ENCODE measurements at regions not wholly inside any gene's neighbourhood (a gene's known extent, or its start where the extent isn't known, plus 50 kb on each side); places are given as distances from the start of the nearest gene placed in this dataset.

DNA sequence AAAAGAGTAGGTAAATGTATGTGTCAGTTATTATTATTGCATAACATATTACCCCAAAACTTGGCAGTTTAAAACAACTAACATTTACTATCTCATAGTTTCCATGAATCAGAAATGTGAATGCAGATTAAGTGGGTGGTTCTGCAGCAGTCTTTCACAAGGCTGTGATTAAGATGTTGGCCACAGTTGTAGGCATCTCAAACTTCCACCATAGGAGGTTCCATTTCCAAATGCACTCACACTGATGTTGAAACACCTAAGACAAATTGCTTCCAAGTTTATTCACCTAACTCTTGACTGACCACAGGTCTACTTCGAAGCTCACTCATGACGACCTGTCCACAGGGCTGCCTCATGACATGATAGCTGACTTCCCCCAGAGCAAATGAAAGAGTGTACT lies 360.8 kb downstream of the GRB14 start:
- no peaks in the 10 kb centered on the region for H3K27me3 ChIP-seq
- Mint-ChIP-seq H3K4me1 (no peaks in the 10 kb centered on the region), H3K27ac (no peak overlapping the region), H3K27me3 (ENCODE audit: insufficient read depth, low read depth) (no peaks in the 10 kb centered on the region), H3K36me3 (no peaks in the 10 kb centered on the region), H3K4me3 (no peak overlapping the region), H3K9me3 (peaks cover 5% of the 10 kb centered on the region)
- H2AFZ ChIP-seq (replicated peaks) = peak overlapping the region; percentile 34
- H3K9ac ChIP-seq = no peak overlapping the region
- no peak overlapping the region for H3K4me3 ChIP-seq
- no peak overlapping the region for H3K27ac ChIP-seq
- no peaks in the 10 kb centered on the region for H3K36me3 ChIP-seq
- no peak for TF ChIP-seq EZH2phosphoT487 (IDR thresholded peaks at IDR 0.05)
- no peak for TF ChIP-seq EZH2 (IDR thresholded peaks at IDR 0.05)
- TF ChIP-seq, protein P1, sequence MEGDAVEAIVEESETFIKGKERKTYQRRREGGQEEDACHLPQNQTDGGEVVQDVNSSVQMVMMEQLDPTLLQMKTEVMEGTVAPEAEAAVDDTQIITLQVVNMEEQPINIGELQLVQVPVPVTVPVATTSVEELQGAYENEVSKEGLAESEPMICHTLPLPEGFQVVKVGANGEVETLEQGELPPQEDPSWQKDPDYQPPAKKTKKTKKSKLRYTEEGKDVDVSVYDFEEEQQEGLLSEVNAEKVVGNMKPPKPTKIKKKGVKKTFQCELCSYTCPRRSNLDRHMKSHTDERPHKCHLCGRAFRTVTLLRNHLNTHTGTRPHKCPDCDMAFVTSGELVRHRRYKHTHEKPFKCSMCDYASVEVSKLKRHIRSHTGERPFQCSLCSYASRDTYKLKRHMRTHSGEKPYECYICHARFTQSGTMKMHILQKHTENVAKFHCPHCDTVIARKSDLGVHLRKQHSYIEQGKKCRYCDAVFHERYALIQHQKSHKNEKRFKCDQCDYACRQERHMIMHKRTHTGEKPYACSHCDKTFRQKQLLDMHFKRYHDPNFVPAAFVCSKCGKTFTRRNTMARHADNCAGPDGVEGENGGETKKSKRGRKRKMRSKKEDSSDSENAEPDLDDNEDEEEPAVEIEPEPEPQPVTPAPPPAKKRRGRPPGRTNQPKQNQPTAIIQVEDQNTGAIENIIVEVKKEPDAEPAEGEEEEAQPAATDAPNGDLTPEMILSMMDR (IDR thresholded peaks at IDR 0.05) = no peak
- no peaks in the 10 kb centered on the region for H3F3A ChIP-seq (ENCODE audit: low read depth)
- no peak overlapping the region for H3K4me2 ChIP-seq
- H4K20me1 ChIP-seq (ENCODE audit: low read depth) = no peaks in the 10 kb centered on the region
- no peaks in the 10 kb centered on the region for H3K4me1 ChIP-seq
- no peak for DNase-seq (ENCODE audit: low spot score)
- no peaks in the 10 kb centered on the region for H3K9me3 ChIP-seq (ENCODE audit: low read depth)
- no peaks in the 10 kb centered on the region for H3K79me2 ChIP-seq (ENCODE audit: low read depth)

DNA sequence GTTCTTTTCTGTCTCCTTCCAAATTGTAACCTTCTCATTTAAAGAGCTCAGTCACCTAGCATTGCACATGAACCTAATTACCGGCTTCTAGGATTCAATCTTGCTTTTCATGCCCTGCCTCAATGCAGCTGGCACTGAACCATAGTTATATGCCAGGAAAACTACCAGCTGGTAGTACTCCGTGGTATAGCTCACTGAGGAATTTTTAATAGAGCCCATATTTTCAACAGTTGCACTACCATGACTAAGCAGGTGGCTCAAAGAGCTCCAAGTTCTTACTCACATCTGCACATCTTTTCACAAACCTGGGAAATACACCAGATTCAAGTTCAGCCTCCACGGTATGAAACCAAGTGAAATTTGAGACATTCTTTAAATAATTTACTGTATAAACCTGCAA lies 363.5 kb downstream of the GRB14 start:
- no peaks in the 10 kb centered on the region for H3K27me3 ChIP-seq
- H3K4me3 ChIP-seq = no peak overlapping the region
- H3K9me3 ChIP-seq (ENCODE audit: low read depth) = no peaks in the 10 kb centered on the region
- DNase-seq (ENCODE audit: low spot score) = no peak
- Mint-ChIP-seq H3K36me3 (no peaks in the 10 kb centered on the region), H3K4me3 (no peak overlapping the region), H3K27me3 (ENCODE audit: insufficient read depth, low read depth) (no peaks in the 10 kb centered on the region), H3K27ac (no peak overlapping the region), H3K4me1 (no peaks in the 10 kb centered on the region), H3K9me3 (peaks cover 5% of the 10 kb centered on the region)
- no peaks in the 10 kb centered on the region for H3F3A ChIP-seq (ENCODE audit: low read depth)
- H3K4me1 ChIP-seq = peaks cover 9% of the 10 kb centered on the region
- no peaks in the 10 kb centered on the region for H4K20me1 ChIP-seq (ENCODE audit: low read depth)
- no peak overlapping the region for H2AFZ ChIP-seq (replicated peaks)
- no peak for TF ChIP-seq EZH2phosphoT487 (IDR thresholded peaks at IDR 0.05)
- TF ChIP-seq EZH2 (IDR thresholded peaks at IDR 0.05) = no peak
- TF ChIP-seq, protein P1 (IDR thresholded peaks at IDR 0.05) = no peak
- no peaks in the 10 kb centered on the region for H3K79me2 ChIP-seq (ENCODE audit: low read depth)
- no peak overlapping the region for H3K27ac ChIP-seq
- no peak overlapping the region for H3K9ac ChIP-seq
- no peaks in the 10 kb centered on the region for H3K36me3 ChIP-seq
- no peak overlapping the region for H3K4me2 ChIP-seq

DNA sequence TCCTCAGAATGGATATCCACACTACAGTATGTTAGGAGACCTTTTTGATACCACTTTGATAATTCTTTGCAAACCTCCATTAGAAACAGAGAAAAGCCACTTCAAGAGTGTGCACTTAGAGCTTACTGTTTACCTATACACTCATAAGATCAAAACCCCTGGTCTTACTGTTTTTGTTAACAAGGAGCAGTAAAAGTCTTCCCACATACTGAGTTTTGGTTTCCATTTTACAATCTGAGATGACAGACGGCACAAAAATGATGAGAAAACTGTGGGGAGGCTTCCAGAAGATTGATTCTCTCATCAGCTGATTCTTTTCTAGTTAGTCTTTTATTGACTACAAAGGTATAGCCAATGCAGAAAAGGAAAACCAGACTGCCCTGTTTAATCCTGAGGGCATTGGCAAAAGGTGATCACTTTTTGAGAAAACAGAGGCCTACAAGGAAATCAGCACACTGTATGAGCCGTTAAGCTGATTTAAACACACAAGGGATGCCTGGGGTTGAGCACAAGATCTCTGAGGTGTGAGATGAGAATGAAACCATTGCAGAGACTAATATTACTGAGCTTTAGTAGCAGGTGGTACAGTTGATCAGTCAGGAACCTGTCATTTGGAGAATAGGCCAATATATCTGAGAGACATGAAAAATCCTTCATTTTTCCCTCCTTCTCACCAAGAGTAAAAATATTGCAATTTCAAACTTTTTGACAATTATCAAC lies 368.6 kb downstream of the GRB14 start:
- Mint-ChIP-seq H3K36me3 (no peaks in the 10 kb centered on the region), H3K9me3 (no peaks in the 10 kb centered on the region)
- H3K9ac ChIP-seq = no peak overlapping the region

More for the DNA sequence above, 368.6 kb downstream of the GRB14 start:
- H3F3A ChIP-seq (ENCODE audit: low read depth) = no peaks in the 10 kb centered on the region
- Mint-ChIP-seq H3K27ac (no peak overlapping the region), H3K4me1 (peaks cover 3% of the 10 kb centered on the region), H3K4me3 (no peak overlapping the region), H3K27me3 (ENCODE audit: insufficient read depth, low read depth) (no peaks in the 10 kb centered on the region)
- H4K20me1 ChIP-seq (ENCODE audit: low read depth) = no peaks in the 10 kb centered on the region
- H3K79me2 ChIP-seq (ENCODE audit: low read depth) = no peaks in the 10 kb centered on the region
- no peak overlapping the region for H3K4me3 ChIP-seq
- peaks cover 14% of the 10 kb centered on the region for H3K4me1 ChIP-seq
- peak; percentile 19 for DNase-seq (ENCODE audit: low spot score)
- no peaks in the 10 kb centered on the region for H3K36me3 ChIP-seq
- H3K27me3 ChIP-seq = no peaks in the 10 kb centered on the region
- H3K9me3 ChIP-seq (ENCODE audit: low read depth) = no peaks in the 10 kb centered on the region
- H3K27ac ChIP-seq = no peak overlapping the region
- no peak overlapping the region for H2AFZ ChIP-seq (replicated peaks)
- no peak overlapping the region for H3K4me2 ChIP-seq
- no peak for TF ChIP-seq EZH2phosphoT487 (IDR thresholded peaks at IDR 0.05)
- TF ChIP-seq, protein P1 (IDR thresholded peaks at IDR 0.05) = no peak
- TF ChIP-seq EZH2 (IDR thresholded peaks at IDR 0.05) = no peak

All from neural progenitor cell (in vitro differentiated cells).